NCI-H2196 treated with DMSO at 0.1 percent for 48 hours (cell line): ENCODE measurements at regions not wholly inside any gene's neighbourhood (a gene's known extent, or its start where the extent isn't known, plus 50 kb on each side); places are given as distances from the start of the nearest gene placed in this dataset.
"Not testable (repeated sequence)": the region's sequence is repeated elsewhere in the genome, so short reads cannot be mapped to it uniquely, and the experiment has no call there.

Experiments
- DNase-seq: peaks from one replicate; lab custom pipeline; 2025; ENCODE audit not compliant: unreplicated experiment; lab: John Stamatoyannopoulos, UW

DNA sequence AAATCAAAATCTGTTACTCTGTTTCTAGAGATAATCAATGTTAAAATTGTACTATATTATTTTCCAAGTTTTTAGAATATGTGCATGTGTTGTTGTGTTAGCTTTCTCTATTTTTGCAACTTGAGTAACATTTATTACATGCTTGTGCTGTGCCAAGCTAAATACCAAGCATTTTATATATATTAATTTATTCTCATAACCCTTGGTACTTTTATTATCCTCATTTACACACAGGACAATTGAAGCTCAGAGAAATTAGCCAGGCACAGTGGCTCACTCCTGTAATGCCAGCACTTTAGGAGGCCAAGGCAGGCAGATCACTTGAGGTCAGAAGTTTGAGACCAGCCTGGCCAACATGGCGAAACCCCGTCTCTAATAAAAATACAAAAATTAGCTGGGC, 254.0 kb upstream of the DMRT1 start:
- DNase-seq: no peak

DNA sequence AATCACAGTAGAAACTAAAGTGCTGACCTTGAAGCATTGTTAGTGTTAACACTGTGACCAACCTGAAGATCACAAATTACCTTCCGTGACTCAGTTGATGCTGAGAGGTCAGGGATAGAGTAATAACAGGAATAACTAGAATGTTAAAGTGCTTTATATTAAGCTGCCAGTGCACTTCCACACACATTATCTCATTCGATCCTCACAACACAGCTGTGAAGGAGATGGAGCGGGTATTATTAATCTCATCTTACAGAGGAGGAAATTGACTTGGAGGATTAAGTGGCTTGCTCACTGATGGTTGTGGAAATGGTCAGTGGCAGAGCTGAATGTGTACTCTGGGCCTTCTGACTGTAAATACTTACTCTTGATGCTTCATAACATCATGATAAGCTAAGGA, 252.5 kb upstream of the DMRT1 start:
- no peak for DNase-seq

DNA sequence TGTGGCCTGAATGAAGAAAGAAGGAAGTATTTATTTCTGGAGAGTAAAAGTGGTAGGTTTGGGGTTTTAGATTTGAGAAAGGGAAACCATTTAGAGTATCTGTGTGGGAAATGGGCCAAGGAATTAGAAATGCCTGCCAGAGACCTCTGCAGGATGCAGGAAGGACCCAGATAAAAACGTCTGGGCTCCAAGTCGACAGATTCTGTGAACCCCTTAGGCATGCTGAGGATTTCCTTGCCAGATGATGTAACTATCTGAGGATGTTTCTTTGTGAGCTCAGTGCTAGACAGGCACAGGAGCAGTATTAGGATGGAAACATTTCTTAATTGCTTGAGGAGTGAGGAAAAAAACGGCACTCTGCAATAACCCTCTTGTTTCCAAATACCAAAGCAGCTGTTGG, 251.8 kb upstream of the DMRT1 start:
- DNase-seq: no peak

DNA sequence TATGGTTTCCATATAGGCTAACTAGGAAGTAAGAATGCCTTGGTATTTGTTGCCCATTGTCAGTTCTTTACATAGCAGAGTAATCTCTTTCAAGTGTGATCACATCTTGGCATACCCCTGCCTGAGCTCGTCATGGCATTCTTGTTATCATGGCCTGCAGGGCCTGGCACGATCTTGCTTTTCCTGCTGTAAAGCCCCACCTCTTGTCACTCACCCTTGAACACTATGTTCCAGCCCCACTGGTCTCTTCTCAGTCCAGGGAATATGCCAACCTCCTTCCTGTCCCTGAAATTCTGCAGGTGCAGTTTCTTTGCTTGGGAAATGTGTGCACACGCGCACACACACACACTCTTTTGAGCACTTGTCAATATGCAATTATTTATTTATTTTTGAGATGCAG, 250.2 kb upstream of the DMRT1 start:
- DNase-seq: no peak

DNA sequence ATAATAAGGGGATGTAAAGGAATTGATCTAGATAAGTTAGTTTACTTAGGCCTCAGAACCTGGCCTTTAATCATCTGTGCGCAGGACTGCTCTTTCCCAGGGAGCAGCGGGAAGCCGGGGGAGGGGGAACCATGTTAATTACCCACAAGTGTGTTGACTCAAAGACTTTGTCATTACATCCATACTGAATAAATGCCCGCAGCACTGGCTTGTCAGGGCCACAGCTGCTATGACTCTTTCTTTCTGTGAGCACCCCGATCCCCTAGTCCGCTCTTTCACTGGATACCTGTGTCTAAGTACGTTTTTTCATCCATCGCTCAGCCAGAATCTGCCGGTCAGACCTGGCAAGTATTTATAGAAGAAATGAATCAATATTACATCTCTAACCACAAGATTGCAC, 249.3 kb upstream of the DMRT1 start:
- no peak for DNase-seq

DNA sequence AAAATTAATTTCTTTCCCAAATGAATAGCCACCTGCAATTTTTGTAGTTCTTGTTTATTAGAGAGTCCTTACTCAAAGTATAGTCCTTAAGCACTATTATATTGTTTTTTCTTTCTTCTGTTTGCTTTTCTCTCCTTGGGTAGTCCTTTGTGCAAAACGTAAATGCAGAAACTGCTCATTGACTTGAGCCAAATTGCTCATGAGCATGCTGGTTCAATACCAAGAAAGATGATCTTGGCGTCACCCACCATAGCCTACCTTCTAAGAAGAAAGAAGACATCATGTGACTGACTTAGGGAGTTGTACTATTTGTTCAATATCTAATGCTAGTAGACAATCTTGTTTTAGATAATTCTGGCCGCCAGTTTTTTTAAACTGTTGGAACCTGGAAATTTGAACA, 248.8 kb upstream of the DMRT1 start:
- no peak for DNase-seq

DNA sequence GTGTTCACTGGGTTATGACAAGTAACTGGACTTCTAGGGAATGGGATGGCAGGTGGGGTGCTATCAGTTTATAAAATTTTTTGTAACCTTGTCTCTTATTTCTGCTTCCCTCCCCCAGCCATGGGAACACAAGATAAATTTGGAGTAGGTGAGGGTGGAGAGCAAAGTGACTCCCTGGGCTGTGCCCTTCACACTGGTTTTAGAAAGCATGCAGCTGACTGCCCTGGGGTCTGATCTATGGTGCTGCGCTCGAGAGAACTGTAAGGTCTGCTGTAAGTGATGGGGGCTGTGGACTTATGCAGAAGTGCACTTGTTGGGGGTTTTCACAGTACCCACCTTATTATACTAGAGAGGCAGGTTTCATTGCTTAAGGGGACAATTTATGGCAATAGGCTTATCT, 247.7 kb upstream of the DMRT1 start:
- DNase-seq: no peak

DNA sequence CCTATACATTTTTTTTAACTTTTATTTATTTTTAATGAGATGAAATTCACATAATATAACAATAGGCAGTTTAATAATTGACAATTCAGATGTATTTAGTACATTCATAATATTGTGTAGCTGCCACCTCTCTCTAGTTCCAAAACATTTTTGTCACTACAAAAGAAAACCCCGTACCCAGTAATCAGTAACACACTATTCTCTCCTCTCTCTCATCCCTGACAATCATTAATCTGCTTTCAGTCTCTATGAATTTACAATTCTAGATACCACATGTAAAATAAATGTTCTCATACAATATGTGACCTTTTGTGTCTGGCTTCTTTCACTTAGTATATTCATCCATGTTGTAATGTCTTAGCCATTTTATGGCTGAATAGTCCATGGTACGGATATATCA, 244.8 kb upstream of the DMRT1 start:
- no peak for DNase-seq

DNA sequence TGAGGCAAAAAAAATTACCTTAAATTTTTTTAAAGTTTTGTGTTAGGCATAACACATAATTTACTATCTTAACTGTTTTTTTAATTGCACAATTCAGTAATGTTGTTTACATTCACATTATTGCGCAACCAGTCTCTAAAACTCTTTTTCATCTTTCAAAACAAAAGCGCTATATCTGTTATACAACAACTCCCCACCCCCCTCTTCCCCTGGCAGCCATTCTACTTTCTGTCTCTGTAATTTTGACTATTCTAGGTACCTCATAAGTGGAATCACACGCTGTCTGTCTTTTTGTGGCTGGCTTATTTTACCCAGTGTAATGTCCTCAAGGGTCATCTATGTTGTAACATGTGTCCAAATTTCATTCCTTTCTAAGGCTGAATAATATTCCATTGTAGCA, 241.5 kb upstream of the DMRT1 start:
- DNase-seq: no peak

DNA sequence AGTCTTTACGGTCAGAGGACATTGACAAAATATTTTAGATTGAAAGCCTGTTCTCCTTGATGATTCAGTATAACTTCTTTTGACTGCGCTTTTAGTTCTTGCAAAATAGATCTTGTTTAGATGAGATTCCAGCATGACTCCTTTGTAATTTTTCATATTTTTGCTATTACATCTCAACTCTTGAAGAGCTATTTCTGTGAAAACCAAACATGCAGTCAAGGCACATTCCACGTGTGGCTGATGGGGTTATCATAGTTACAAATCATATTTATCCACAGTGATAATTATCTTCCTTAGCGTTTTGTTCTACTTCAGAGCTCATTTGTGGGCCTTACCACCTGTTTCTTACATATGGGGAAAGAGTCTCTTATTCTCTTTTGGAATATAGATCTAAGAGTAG, 238.8 kb upstream of the DMRT1 start:
- no peak for DNase-seq

DNA sequence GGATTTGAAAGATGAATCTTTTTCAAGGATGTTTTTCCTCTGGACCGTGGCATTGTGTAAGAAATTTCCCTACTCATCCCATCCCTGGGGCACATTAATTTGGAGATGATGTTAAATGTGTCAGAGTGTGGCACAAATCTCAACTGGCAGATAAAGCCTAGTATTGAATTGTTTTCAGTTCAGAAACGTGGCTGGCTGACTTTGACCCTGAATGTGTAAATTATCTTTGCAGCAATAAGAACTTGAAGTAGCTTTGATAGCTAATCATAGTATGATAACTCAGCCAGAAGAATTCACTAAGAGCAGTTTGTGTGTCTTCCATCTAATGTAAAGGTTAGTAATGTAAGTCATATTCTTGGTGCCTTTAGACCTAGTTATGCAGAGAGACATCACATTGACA, 238.4 kb upstream of the DMRT1 start:
- DNase-seq: no peak

DNA sequence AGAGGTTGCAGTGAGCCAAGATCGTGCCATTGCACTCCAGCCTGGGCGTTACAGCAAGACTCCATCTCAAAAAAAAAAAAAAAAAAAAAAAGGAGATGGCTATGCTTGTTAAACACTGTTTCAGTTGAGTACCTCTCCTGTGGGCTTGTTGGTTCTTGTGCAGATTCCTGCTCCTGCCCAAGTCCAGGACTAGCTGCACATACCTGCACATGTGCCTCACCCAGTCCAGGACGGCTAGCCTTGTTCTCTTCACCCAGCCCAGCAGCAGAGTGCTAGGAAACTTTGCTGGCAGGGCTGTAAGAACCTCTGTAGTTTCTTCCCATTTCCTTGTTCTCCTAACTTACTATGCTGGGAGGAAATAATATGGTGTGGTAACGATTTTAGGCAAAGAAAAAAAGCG, 234.1 kb upstream of the DMRT1 start:
- no peak for DNase-seq

DNA sequence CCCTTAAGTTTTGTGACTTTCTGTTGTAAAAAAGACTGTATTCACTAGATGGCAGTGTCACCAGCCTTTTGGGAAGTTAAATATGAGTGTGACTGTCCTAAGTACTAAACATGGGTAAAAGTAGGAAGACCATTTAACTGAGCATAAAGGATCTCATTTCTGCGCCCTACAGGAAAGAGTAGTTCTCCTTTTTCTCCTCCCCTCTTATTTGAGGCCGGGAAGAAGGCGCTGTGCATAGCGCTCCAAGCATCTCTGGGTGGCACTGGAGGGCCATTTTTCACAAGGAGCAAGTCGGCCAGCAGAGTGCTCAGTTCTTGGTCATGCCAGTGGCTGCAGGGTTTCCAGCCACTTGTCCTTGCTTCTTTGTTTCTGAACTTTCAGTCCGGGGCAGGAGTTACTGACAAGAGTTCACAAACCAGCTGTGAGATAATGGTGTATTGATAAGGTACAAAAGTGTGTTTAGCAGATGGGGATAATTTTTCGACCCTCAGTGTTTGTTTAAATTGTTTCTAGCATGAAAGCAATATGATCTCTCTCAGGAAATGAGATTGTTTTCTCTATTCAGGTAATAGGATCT, 227.6 kb upstream of the DMRT1 start:
- peak; percentile 74 for DNase-seq

DNA sequence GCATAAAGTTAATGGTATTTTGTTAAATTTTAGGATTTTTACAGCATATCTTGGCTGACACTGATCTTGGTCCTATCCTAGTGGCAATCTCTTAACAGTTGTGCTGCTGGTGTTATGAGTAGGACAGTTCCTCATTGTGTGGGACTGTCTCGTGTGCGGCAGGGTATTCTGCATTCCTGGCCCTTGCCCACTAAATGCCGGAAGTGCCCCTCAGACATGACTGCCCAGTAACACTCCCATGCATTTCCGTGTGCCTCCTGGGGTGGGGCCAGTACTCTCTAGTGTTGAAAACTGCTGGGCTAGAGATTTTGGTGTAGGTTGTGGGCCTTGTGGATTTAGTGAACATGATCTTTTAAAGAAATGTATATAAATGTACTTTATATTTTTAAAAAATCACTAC, 227.1 kb upstream of the DMRT1 start:
- no peak for DNase-seq

DNA sequence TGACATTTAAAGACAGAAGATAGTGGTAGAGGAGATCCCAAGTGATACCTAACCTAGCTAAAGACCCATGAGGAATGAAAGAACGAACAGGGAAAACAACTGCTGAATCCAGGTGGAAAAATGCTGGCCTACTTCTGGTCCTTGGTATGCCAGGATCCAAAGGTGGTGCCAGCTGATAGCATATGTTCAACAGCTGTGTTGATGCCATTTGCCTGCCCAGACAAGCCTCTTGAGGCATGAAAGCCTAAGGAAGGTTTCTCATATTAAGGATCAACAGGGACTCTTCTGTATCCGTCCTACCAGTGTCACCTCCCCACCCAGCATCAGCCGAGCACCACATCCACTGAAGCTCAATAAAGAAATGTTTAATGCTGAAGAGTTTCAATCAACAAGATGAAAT, 225.7 kb upstream of the DMRT1 start:
- no peak for DNase-seq

DNA sequence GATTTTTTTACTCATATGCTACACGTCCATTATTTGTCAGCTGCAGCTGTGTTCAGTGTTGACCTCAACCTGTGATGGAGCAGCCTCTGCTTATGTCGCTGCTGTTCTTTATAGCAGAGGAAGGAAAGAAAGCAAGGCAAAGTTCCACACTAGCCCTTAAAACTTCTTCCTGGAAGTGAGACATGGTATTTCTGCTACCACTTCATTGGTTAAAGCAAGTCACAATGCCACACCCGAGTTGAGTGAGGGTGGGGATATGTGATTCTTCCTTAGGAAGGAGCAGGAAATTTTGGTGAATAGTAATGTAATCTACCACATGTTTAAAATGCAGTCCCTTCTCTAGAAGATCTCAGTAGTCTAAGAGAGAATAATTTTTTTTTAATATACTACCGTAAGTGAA, 224.8 kb upstream of the DMRT1 start:
- DNase-seq: no peak

DNA sequence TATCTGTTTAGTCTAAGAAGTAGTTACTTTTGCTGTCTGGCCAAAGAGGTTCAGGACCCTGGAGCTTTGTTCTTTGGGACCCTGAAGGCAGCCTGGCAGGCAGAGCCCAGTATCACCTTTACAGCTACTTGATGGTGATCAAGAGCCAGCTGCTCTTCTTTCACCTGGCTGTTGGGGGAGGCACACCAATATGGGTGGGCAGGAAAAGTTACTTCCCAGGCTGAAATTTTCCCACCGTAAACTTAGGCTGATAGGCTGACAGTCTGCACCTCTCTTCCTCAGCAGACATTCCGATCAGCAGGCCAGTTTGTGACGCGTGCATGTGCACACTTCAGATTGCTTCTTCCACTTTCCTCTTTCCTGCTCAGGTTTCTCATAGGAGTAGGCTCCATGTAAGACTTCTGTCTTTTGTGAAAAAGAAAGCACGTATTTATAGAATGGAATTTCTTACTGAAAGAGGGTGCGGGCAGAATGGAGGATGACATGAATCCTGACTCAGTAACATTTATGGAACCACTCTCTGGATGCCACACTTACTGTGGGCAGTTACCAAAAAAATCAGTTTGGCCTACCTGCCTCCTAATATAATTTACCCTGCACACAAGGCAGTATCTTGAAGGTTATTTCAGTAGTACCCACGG, 223.9 kb upstream of the DMRT1 start:
- DNase-seq: no peak

DNA sequence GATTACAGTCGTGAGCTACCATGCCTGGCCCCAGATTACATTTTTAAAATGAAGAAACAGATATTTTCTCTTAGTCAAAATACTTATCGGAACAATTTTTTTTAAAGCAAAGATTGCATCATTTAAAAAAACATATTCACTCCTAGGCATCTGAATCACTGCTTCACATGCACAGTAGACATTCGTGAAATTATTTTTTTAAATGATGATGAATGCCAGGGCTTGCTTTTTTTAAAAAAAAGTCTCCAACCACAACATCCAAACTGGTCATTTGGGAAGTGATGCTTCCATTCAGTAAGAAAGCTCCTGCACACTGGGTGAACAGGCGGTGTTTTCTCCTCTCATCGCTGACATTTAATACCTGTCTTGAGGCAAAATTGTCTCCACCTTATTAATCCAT, 223.0 kb upstream of the DMRT1 start:
- no peak for DNase-seq

DNA sequence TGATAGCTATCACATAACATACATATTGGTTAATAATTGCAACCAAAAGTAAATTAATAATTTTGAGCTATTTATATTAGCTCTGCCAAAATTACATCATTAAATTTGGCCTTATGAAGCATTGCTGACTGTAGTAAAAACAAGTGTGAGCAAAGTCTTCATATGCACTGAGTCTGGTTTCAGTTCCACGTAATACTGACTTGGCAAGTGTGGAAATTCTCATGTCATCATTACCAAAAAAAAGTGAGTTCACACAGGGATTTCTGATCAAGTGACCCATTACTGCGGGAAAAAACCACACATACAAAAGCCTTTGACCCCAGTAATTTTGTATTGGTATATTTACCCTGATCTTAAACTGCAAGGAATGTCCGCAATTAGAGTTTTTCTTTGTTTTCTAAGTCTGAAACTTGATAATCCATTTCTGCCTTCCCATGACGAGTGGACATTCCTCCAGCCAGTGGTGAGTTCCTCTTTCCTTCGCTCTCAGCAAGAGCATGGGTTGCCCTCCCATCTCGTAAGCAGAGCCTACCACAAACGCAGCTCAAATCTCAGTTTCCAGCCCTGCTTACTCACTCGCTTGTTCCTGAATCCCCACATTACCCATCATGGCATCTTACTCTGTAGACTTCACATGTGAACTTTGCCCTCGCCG, 220.2 kb upstream of the DMRT1 start:
- DNase-seq: no peak

DNA sequence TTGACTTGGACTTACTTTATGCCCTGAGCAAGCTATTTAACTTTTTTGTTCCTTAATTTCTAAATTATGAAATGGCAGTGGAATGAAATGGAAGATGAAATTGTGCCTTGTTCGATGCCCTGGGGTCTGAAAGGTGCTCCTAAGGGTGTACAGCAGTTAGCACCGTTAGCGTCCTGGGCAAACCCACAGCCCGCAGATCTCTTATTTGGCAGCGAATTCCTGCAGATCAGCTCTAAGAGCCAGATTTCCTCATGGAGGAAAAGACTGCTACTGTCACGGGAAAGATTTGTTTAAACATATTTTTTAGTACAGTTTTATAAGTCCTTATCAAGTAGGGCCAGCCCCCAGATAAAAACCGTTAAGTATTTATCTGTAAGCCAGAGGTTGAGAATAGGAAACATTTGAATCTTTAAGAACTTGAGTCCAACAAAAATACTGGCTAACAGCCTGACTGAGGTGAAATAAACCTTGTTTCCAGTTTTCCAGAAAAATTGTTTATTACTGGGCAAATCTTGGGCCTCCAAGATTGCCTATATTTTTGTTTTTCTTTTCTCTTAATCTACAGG, 216.5 kb upstream of the DMRT1 start:
- DNase-seq: no peak

DNA sequence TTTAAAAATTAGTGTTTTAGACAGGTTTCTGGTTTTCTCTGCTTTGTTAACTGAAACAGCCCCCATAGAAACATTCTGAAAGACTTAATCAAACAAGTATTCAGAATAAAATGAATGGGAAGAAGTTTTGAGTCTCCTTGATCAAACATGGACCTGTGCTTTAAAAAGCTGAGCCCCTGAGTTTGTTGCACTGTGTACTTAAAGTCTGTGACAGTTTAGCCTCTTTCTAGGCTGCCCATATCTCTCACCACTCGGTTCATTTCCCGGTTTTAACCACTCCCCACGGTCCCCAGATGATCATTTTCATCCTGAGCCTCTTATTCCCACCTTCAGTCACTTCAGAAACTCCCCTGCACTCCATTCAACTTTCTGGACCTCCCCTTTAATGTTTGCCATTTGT, 215.9 kb upstream of the DMRT1 start:
- no peak for DNase-seq

DNA sequence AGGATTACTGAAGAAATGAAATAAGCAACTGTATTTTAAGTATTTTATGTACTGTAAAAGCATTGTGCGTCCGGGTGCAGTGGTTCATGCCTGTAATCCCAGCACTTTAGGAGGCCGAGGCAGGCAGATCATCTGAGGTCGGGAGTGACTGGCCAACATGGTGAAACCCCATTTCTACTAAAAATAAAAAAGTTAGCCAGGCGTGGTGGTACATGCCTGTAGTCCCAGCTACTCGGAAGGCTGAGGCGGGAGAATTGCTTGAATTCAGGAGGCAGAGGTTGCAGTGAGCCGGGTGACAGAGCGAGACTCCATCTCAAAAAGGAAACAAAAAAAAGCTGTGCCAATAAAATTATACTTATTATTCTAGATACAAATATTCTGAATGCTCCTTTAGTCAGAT, 215.4 kb upstream of the DMRT1 start:
- DNase-seq: not testable (repeated sequence)

DNA sequence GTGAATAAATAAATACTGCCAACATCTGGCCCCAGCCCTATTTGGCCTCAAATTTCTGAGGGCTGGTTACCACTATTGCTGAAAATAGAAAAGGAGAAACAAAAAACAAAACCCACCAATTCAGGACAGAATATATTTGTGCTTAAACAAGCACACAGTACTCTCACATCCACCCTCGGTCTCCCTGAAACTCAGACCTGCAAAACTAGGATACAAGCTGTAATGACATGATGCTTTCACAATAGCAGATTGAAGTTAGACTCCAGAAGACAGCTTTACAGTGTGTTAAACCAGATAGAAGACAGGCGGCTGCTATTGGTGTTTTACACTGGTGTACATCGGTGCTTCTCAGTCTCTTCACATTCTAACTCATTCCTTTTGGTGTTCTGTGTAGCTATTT, 214.9 kb upstream of the DMRT1 start:
- DNase-seq: no peak
